WTC11 (cell line): ENCODE measurements at regions not wholly inside any gene's neighbourhood (a gene's known extent, or its start where the extent isn't known, plus 50 kb on each side); places are given as distances from the start of the nearest gene placed in this dataset.

Source experiments
- ATAC-seq: fragments of 200-7000 bp; cut with Tn5 transposase; 2 replicates; pipeline ENCODE4 v1.10.0; 2021; ENCODE audit warnings: mild to moderate bottlenecking, moderate library complexity
- CTCF ChIA-PET: fragments of 300-600 bp; sonication (Branson Sonifier 250); formaldehyde crosslinking; loops from one replicate; lab custom pipeline; 2021; ENCODE audit warnings: antibody characterized with exemption; lab: Charles Lee
- POLR2A ChIA-PET: fragments of 350-600 bp; sonication (Branson Sonifier 250); formaldehyde crosslinking; loops from one replicate; lab custom pipeline; 2021; ENCODE audit warnings: antibody characterized with exemption; lab: Charles Lee
- DNase-seq: peaks from one replicate; pipeline ENCODE4 v3.0.0; 2021; ENCODE audit warnings: low spot score
- H3K27ac Mint-ChIP-seq: 2 replicates; pipeline ENCODE4 v1.8.0; 2021; ENCODE audit warnings: mixed read lengths
- H3K27me3 Mint-ChIP-seq: 2 replicates; pipeline ENCODE4 v1.8.0; 2021; ENCODE audit warnings: low read depth, mild to moderate bottlenecking, moderate library complexity, mixed read lengths
- H3K36me3 Mint-ChIP-seq: 2 replicates; pipeline ENCODE4 v1.8.0; 2021; ENCODE audit warnings: mixed read lengths
- H3K4me1 Mint-ChIP-seq: 2 replicates; pipeline ENCODE4 v1.8.0; 2022; ENCODE audit warnings: mixed read lengths
- H3K4me3 Mint-ChIP-seq: 2 replicates; pipeline ENCODE4 v1.8.0; 2021; ENCODE audit warnings: mild to moderate bottlenecking, moderate library complexity, mixed read lengths
- H3K9me3 Mint-ChIP-seq: 2 replicates; pipeline ENCODE4 v1.8.0; 2021; ENCODE audit warnings: mixed read lengths
- CDX4 ChIP-seq: fragments of 250-450 bp; sonication (Bioruptor Pico); IDR thresholded peaks from 2 replicates; pipeline ENCODE4 v1.9.0; 2021; ENCODE audit warnings: moderate library complexity, mild to moderate bottlenecking, inconsistent platforms, borderline replicate concordance
- E2F1 ChIP-seq: sonication (generic); formaldehyde crosslinking; IDR thresholded peaks from 2 replicates; pipeline ENCODE4 v1.8.0; 2022; ENCODE audit warnings: mild to moderate bottlenecking, missing genetic modification reagents
- FOXP1 ChIP-seq: sonication (generic); formaldehyde crosslinking; IDR thresholded peaks from 2 replicates; pipeline ENCODE4 v1.8.0; 2022; ENCODE audit warnings: missing genetic modification reagents, mild to moderate bottlenecking, moderate library complexity, borderline replicate concordance
- GRHL2 ChIP-seq: fragments of 250-450 bp; sonication (Bioruptor Pico); IDR thresholded peaks from 2 replicates; pipeline ENCODE4 v1.8.0; 2022; ENCODE audit warnings: mild to moderate bottlenecking, moderate library complexity; ENCODE audit not compliant: insufficient replicate concordance, severe bottlenecking
- NFATC4 ChIP-seq: fragments of 250-450 bp; sonication (Bioruptor Pico); IDR thresholded peaks from 2 replicates; pipeline ENCODE4 v1.9.0; 2021; ENCODE audit warnings: mild to moderate bottlenecking
- NFYB ChIP-seq: sonication (generic); formaldehyde crosslinking; conservative IDR thresholded peaks from 2 replicates; pipeline ENCODE4 v1.8.0; 2022; ENCODE audit warnings: low read depth, missing genetic modification reagents
- PRRX2 ChIP-seq: fragments of 250-450 bp; sonication (Bioruptor Pico); IDR thresholded peaks from 2 replicates; pipeline ENCODE4 v1.8.0; 2021; ENCODE audit warnings: mild to moderate bottlenecking
- RORB ChIP-seq: fragments of 250-450 bp; sonication (Bioruptor Pico); IDR thresholded peaks from 2 replicates; pipeline ENCODE4 v1.9.0; 2021; ENCODE audit warnings: mild to moderate bottlenecking
- SOX15 ChIP-seq: fragments of 250-450 bp; sonication (Bioruptor Pico); IDR thresholded peaks from 2 replicates; pipeline ENCODE4 v1.9.0; 2021; ENCODE audit warnings: mild to moderate bottlenecking
- STAT6 ChIP-seq: sonication (generic); formaldehyde crosslinking; conservative IDR thresholded peaks from 2 replicates; pipeline ENCODE4 v1.8.1; 2023; ENCODE audit warnings: mild to moderate bottlenecking, low read depth, missing genetic modification reagents, moderate library complexity
- TEAD1 ChIP-seq: sonication (generic); formaldehyde crosslinking; IDR thresholded peaks from 2 replicates; pipeline ENCODE4 v1.8.0; 2022; ENCODE audit warnings: mild to moderate bottlenecking, missing genetic modification reagents
- TP53 ChIP-seq: sonication (generic); formaldehyde crosslinking; IDR thresholded peaks from 2 replicates; pipeline ENCODE4 v1.8.1; 2023; ENCODE audit warnings: mild to moderate bottlenecking, missing genetic modification reagents
- ZNF138 ChIP-seq: sonication (generic); formaldehyde crosslinking; conservative IDR thresholded peaks from 2 replicates; pipeline ENCODE4 v1.8.1; 2022; ENCODE audit warnings: mild to moderate bottlenecking, moderate library complexity, missing genetic modification reagents
- ZNF317 ChIP-seq: sonication (generic); formaldehyde crosslinking; IDR thresholded peaks from 2 replicates; pipeline ENCODE4 v1.8.1; 2023; ENCODE audit warnings: low read depth, mild to moderate bottlenecking, moderate library complexity, missing genetic modification reagents, borderline replicate concordance
- ZNF416 ChIP-seq: fragments of 250-450 bp; sonication (Bioruptor Pico); IDR thresholded peaks from 2 replicates; pipeline ENCODE4 v1.9.0; 2021; ENCODE audit warnings: mild to moderate bottlenecking, inconsistent platforms
- ZNF423 ChIP-seq: fragments of 250-450 bp; sonication (Bioruptor Pico); IDR thresholded peaks from 2 replicates; pipeline ENCODE4 v2.1.2; 2022; ENCODE audit warnings: mild to moderate bottlenecking, moderate library complexity
- ZNF532 ChIP-seq: fragments of 250-450 bp; sonication (Bioruptor Pico); IDR thresholded peaks from 2 replicates; pipeline ENCODE4 v1.9.0; 2021; ENCODE audit warnings: mild to moderate bottlenecking, borderline replicate concordance
- TF ChIP-seq, protein P1 (sequence below): sonication (generic); formaldehyde crosslinking; IDR thresholded peaks from 2 replicates; pipeline ENCODE4 v1.8.1; 2022; ENCODE audit warnings: low read depth, missing genetic modification reagents, borderline replicate concordance
- TF ChIP-seq, protein P2 (sequence below): sonication (generic); formaldehyde crosslinking; IDR thresholded peaks from 2 replicates; pipeline ENCODE4 v1.8.1; 2023; ENCODE audit warnings: mild to moderate bottlenecking, missing genetic modification reagents
- TF ChIP-seq, protein P3 (sequence below): sonication (generic); formaldehyde crosslinking; conservative IDR thresholded peaks from 2 replicates; pipeline ENCODE4 v1.8.1; 2022; ENCODE audit warnings: mild to moderate bottlenecking, missing genetic modification reagents

- POLR2A ChIA-PET = no interaction called here
- Mint-ChIP-seq H3K27me3 (peaks cover 11% of the 10 kb centered on the region), H3K4me1 (peaks cover 4% of the 10 kb centered on the region), H3K27ac (no peak overlapping the region), H3K36me3 (no peaks in the 10 kb centered on the region), H3K4me3 (no peak overlapping the region), H3K9me3 (peaks cover 5% of the 10 kb centered on the region; the same call in 1 of the 2 replicates)
- CTCF ChIA-PET = interaction anchor here (0.7 to 3.8 kb wide), 10 partner anchors 12 to 437 kb away, joined by 3 to 38 read pairs (median 3); partner anchors contain the start of gene MAP3K4
- ATAC-seq = peak; percentile 84
- TF ChIP-seq, protein P1, sequence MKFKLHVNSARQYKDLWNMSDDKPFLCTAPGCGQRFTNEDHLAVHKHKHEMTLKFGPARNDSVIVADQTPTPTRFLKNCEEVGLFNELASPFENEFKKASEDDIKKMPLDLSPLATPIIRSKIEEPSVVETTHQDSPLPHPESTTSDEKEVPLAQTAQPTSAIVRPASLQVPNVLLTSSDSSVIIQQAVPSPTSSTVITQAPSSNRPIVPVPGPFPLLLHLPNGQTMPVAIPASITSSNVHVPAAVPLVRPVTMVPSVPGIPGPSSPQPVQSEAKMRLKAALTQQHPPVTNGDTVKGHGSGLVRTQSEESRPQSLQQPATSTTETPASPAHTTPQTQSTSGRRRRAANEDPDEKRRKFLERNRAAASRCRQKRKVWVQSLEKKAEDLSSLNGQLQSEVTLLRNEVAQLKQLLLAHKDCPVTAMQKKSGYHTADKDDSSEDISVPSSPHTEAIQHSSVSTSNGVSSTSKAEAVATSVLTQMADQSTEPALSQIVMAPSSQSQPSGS (CRISPR knock-in tag) = no peak
- TF ChIP-seq, protein P2, sequence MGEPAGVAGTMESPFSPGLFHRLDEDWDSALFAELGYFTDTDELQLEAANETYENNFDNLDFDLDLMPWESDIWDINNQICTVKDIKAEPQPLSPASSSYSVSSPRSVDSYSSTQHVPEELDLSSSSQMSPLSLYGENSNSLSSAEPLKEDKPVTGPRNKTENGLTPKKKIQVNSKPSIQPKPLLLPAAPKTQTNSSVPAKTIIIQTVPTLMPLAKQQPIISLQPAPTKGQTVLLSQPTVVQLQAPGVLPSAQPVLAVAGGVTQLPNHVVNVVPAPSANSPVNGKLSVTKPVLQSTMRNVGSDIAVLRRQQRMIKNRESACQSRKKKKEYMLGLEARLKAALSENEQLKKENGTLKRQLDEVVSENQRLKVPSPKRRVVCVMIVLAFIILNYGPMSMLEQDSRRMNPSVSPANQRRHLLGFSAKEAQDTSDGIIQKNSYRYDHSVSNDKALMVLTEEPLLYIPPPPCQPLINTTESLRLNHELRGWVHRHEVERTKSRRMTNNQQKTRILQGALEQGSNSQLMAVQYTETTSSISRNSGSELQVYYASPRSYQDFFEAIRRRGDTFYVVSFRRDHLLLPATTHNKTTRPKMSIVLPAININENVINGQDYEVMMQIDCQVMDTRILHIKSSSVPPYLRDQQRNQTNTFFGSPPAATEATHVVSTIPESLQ = no peak
- TF ChIP-seq TP53 (CRISPR knock-in tag) (no peak), NFATC4 (CRISPR knock-in tag) (no peak), STAT6 (CRISPR knock-in tag) (no peak), SOX15 (CRISPR knock-in tag) (no peak), RORB (CRISPR knock-in tag) (no peak), GRHL2 (CRISPR knock-in tag) (no peak), PRRX2 (CRISPR knock-in tag) (no peak), ZNF138 (CRISPR knock-in tag) (no peak), TEAD1 (CRISPR knock-in tag) (no peak), E2F1 (CRISPR knock-in tag) (no peak), NFYB (no peak), ZNF423 (CRISPR knock-in tag) (no peak), FOXP1 (CRISPR knock-in tag) (no peak), CDX4 (CRISPR knock-in tag) (no peak)
- TF ChIP-seq, protein P3, sequence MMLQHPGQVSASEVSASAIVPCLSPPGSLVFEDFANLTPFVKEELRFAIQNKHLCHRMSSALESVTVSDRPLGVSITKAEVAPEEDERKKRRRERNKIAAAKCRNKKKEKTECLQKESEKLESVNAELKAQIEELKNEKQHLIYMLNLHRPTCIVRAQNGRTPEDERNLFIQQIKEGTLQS (CRISPR knock-in tag) = no peak
- peak; percentile 26 for DNase-seq
Observed at GRCh38 chr6:160933256-160933655, 58.3 kb upstream of the MAP3K4 start.

- TF ChIP-seq ZNF317 (CRISPR knock-in tag) = no peak
- TF ChIP-seq ZNF416 = no peak
- TF ChIP-seq CDX4 (CRISPR knock-in tag) = no peak
- no peak for TF ChIP-seq ZNF532 (CRISPR knock-in tag)
- TF ChIP-seq, all 79 proteins: peak for 0
- ChIA-PET CTCF (interaction anchor here (0.7 to 3.8 kb wide), 8 partner anchors 11 to 437 kb away, joined by 3 to 38 read pairs (median 4); partner anchors contain the start of gene MAP3K4), POLR2A (no interaction called here)
- H3K4me1 Mint-ChIP-seq = peaks cover 4% of the 10 kb centered on the region
- peaks cover 11% of the 10 kb centered on the region for H3K27me3 Mint-ChIP-seq
- no peak for DNase-seq
- no peak overlapping the region for H3K4me3 Mint-ChIP-seq
- no peak overlapping the region for H3K27ac Mint-ChIP-seq
- no peak for ATAC-seq
- H3K36me3 Mint-ChIP-seq = no peaks in the 10 kb centered on the region
- H3K9me3 Mint-ChIP-seq = peaks cover 5% of the 10 kb centered on the region; the same call in 1 of the 2 replicates
Observed at GRCh38 chr6:160934157-160934556, 57.4 kb upstream of the MAP3K4 start.
